ENCODE measurements at regions not wholly inside any gene's neighbourhood (a gene's known extent, or its start where the extent isn't known, plus 50 kb on each side); places are given as distances from the start of the nearest gene placed in this dataset.

GRCh38 chr19:16019691-16020448, 56.4 kb upstream of the TPM4 start:
- TF ChIP-seq PAF1 (CRISPR knock-in tag; IDR thresholded peaks at IDR 0.05) = no peak
- TF ChIP-seq TSC22D2 (CRISPR knock-in tag; IDR thresholded peaks at IDR 0.05; ENCODE audit: borderline replicate concordance) = no peak
- Histone ChIP-seq H3K27ac (ENCODE audit: extremely low read length, insufficient read depth, low read length) (no peak overlapping the region), H3K4me2 (ENCODE audit: low read depth, low read length) (no peak overlapping the region), H3K27me3 (ENCODE audit: control insufficient read depth in 1 of 2, insufficient read depth in 2 of 2, low read length in 2 of 2) (peaks cover 0 to 17% of the 10 kb centered on the region in 2 experiments; a peak in 2 of 5 replicates), H3K36me3 (replicated peaks in 1 of 2; ENCODE audit: control insufficient read depth in 1 of 2, insufficient read depth in 2 of 2, low read length in 2 of 2) (no peaks in the 10 kb centered on the region), H3K9ac (ENCODE audit: insufficient read depth, low read depth, low read length) (no peak overlapping the region), H3K79me2 (ENCODE audit: insufficient read depth, low read length) (no peaks in the 10 kb centered on the region), H3K4me1 (ENCODE audit: insufficient read depth, low read length) (no peaks in the 10 kb centered on the region), H3K9me3 (ENCODE audit: low read length) (no peaks in the 10 kb centered on the region), H3K4me3 (replicated peaks in 1 of 3; ENCODE audit: insufficient read depth in 1 of 3, low read depth in 2 of 3, low read length in 3 of 3) (no peak overlapping the region), H4K20me1 (ENCODE audit: insufficient read depth, low read length) (no peaks in the 10 kb centered on the region), H2AFZ (ENCODE audit: low read length) (no peak overlapping the region)
- in situ Hi-C loops (cut with HindIII; ENCODE audit: extremely low pct_ligation_motif_present, low pct_unique_long_range_greater_than_20kb) = no loop called here
- CTCF ChIA-PET (ENCODE audit: low intra/inter-chr PET ratio, low total read pairs) = no interaction called here
- 31% methylated on average over 5 of the region's 24 CpGs for WGBS (ENCODE audit: low lambda C conversion rate)
- no peak for ATAC-seq
- no TSS peak for BruUV-seq (replicated peaks)
- no peak for DNase-seq (ENCODE audit: low spot score)
- intact Hi-C loops (cut with micrococcal nuclease; ENCODE audit: unreplicated experiment) = no loop called here
- FAIRE-seq = no peak
- POLR2A ChIA-PET = no interaction called here

- WGBS (ENCODE audit: low lambda C conversion rate) = 2% methylated on average over 6 of the region's 8 CpGs
- Histone ChIP-seq H4K20me1 (ENCODE audit: insufficient read depth, low read length) (no peaks in the 10 kb centered on the region), H3K9ac (ENCODE audit: insufficient read depth, low read depth, low read length) (no peak overlapping the region), H3K27me3 (ENCODE audit: control insufficient read depth in 1 of 2, insufficient read depth in 2 of 2, low read length in 2 of 2) (peaks cover 1 to 20% of the 10 kb centered on the region in 2 experiments; a peak in 3 of 5 replicates), H3K27ac (ENCODE audit: extremely low read length, insufficient read depth, low read length) (no peak overlapping the region), H3K4me2 (ENCODE audit: low read depth, low read length) (no peak overlapping the region), H3K9me3 (ENCODE audit: low read length) (no peaks in the 10 kb centered on the region), H3K36me3 (replicated peaks in 1 of 2; ENCODE audit: control insufficient read depth in 1 of 2, insufficient read depth in 2 of 2, low read length in 2 of 2) (no peaks in the 10 kb centered on the region), H3K4me3 (replicated peaks in 1 of 3; ENCODE audit: insufficient read depth in 1 of 3, low read depth in 2 of 3, low read length in 3 of 3) (no peak overlapping the region), H2AFZ (ENCODE audit: low read length) (no peak overlapping the region), H3K79me2 (ENCODE audit: insufficient read depth, low read length) (no peaks in the 10 kb centered on the region), H3K4me1 (ENCODE audit: insufficient read depth, low read length) (no peaks in the 10 kb centered on the region)
- ChIA-PET CTCF (ENCODE audit: low intra/inter-chr PET ratio, low total read pairs) (no interaction called here), POLR2A (no interaction called here)
- in situ Hi-C loops (cut with HindIII; ENCODE audit: extremely low pct_ligation_motif_present, low pct_unique_long_range_greater_than_20kb) (no loop called here), intact Hi-C loops (cut with micrococcal nuclease; ENCODE audit: unreplicated experiment) (no loop called here)
- DNase-seq (ENCODE audit: low spot score) (no peak), ATAC-seq (no peak), FAIRE-seq (no peak)
- BruUV-seq (replicated peaks) = no TSS peak
- TF ChIP-seq ZNF431 (CRISPR knock-in tag; IDR thresholded peaks at IDR 0.05; ENCODE audit: borderline replicate concordance, low read depth) (no peak), ZSCAN21 (CRISPR knock-in tag; IDR thresholded peaks at IDR 0.05; ENCODE audit: borderline replicate concordance) (no peak), RERE (CRISPR knock-in tag; IDR thresholded peaks at IDR 0.05; ENCODE audit: low read depth) (no peak), ZSCAN29 (CRISPR knock-in tag; conservative IDR thresholded peaks at IDR 0.05) (no peak), MED8 (CRISPR knock-in tag; IDR thresholded peaks at IDR 0.05; ENCODE audit: insufficient replicate concordance) (no peak), MIER2 (CRISPR knock-in tag; IDR thresholded peaks at IDR 0.05) (no peak)
These were observed 54.5 kb upstream of the TPM4 start for GRCh38 chr19:16021796-16022195.

Measured in HepG2 (cell line).